Keratinocyte (primary cell): ENCODE measurements at regions not wholly inside any gene's neighbourhood (a gene's known extent, or its start where the extent isn't known, plus 50 kb on each side); places are given as distances from the start of the nearest gene placed in this dataset.

Experiments used
- DNase-seq: peaks from one replicate; pipeline ENCODE4 v3.0.0-alpha.2; 2011; ENCODE audit warnings: low read depth, missing footprints, low spot score
- FAIRE-seq: peaks from 2 replicates; lab custom pipeline; 2011; peaks lifted over from hg19 to GRCh38; lab: Jason Lieb, UNC
- H2AFZ ChIP-seq: 2 replicates; pipeline ENCODE4 v1.6.0; 2012; ENCODE audit warnings: low read length, control low read depth, inconsistent platforms; ENCODE audit not compliant: control insufficient read depth
- H3K27ac ChIP-seq: 2 replicates; pipeline ENCODE4 v1.5.1; 2011; ENCODE audit warnings: low read length; ENCODE audit not compliant: control insufficient read depth, insufficient read depth
- H3K27me3 ChIP-seq: 3 replicates; pipeline ENCODE4 v1.6.0; 2011; ENCODE audit warnings: low read length; ENCODE audit not compliant: control insufficient read depth, insufficient read depth; ENCODE audit errors: extremely low read depth
- H3K36me3 ChIP-seq, 2 experiments: 2 replicates in 1 of 2; 3 replicates in 1 of 2; pipeline ENCODE4 v1.5.1; 2011; ENCODE audit warnings: low read length in 2 of 2, mild to moderate bottlenecking in 1 of 2; ENCODE audit not compliant: control insufficient read depth in 2 of 2, insufficient read depth in 2 of 2; ENCODE audit errors: extremely low read depth in 1 of 2
- H3K4me1 ChIP-seq: 3 replicates; pipeline ENCODE4 v1.5.1; 2011; ENCODE audit warnings: low read length; ENCODE audit not compliant: control insufficient read depth, insufficient read depth; ENCODE audit errors: extremely low read depth
- H3K4me2 ChIP-seq: 3 replicates; pipeline ENCODE4 v1.6.0; 2011; ENCODE audit warnings: low read depth, low read length; ENCODE audit not compliant: control insufficient read depth, insufficient read depth; ENCODE audit errors: extremely low read depth
- H3K4me3 ChIP-seq, 3 experiments: fragments of 200-600 bp in 1 of 3; sonication (generic) in 1 of 3; 2 replicates in 2 of 3; 3 replicates in 1 of 3; pipeline ENCODE4 v1.5.1; 2011 to 2016; ENCODE audit warnings: low read length in 3 of 3, mild to moderate bottlenecking in 3 of 3, control low read depth in 2 of 3, inconsistent platforms in 1 of 3, low read depth in 1 of 3, mixed read lengths in 1 of 3, mixed run types in 1 of 3, moderate library complexity in 1 of 3; ENCODE audit not compliant: control insufficient read depth in 2 of 3, insufficient read depth in 2 of 3; ENCODE audit errors: extremely low read depth in 1 of 3
- H3K79me2 ChIP-seq: 2 replicates; pipeline ENCODE4 v1.6.0; 2012; ENCODE audit warnings: low read length; ENCODE audit not compliant: control insufficient read depth, insufficient read depth
- H3K9ac ChIP-seq: 3 replicates; pipeline ENCODE4 v1.6.0; 2011; ENCODE audit warnings: low read length; ENCODE audit not compliant: control insufficient read depth, insufficient read depth; ENCODE audit errors: extremely low read depth
- H3K9me1 ChIP-seq: 3 replicates; pipeline ENCODE4 v1.6.0; 2011; ENCODE audit warnings: low read length; ENCODE audit not compliant: control insufficient read depth, insufficient read depth; ENCODE audit errors: extremely low read depth
- H3K9me3 ChIP-seq: 2 replicates; pipeline ENCODE4 v1.5.1; 2012; ENCODE audit warnings: low read depth, low read length; ENCODE audit not compliant: control insufficient read depth
- H4K20me1 ChIP-seq: 3 replicates; pipeline ENCODE4 v1.6.0; 2011; ENCODE audit warnings: low read length; ENCODE audit not compliant: control insufficient read depth, insufficient read depth; ENCODE audit errors: extremely low read depth
- EZH2 ChIP-seq: IDR thresholded peaks from one replicate; pipeline ENCODE4 v1.6.1; 2012; ENCODE audit warnings: inconsistent platforms, mild to moderate bottlenecking, low read length, moderate library complexity
- dilution Hi-C: fragments of 300-500 bp; cut with MboI; formaldehyde crosslinking; loops from one replicate; pipeline ENCODE4 v1.7.0; 2020; ENCODE audit warnings: low sequenced_read_pairs; ENCODE audit not compliant: extremely low pct_ligation_motif_present
- TF ChIP-seq, protein P1 (sequence below), 3 experiments: IDR thresholded peaks in 1 of 3; conservative IDR thresholded peaks in 1 of 3; optimal IDR thresholded peaks in 1 of 3; 2 replicates in 2 of 3; 3 replicates in 1 of 3; pipeline versions ENCODE3 to v1.5.1; 2011; ENCODE audit warnings: low read length in 3 of 3, mild to moderate bottlenecking in 3 of 3, moderate library complexity in 2 of 3, control low read depth in 1 of 3, inconsistent platforms in 1 of 3; ENCODE audit not compliant: insufficient read depth in 2 of 3; ENCODE audit errors: extremely low read depth in 1 of 3

DNA sequence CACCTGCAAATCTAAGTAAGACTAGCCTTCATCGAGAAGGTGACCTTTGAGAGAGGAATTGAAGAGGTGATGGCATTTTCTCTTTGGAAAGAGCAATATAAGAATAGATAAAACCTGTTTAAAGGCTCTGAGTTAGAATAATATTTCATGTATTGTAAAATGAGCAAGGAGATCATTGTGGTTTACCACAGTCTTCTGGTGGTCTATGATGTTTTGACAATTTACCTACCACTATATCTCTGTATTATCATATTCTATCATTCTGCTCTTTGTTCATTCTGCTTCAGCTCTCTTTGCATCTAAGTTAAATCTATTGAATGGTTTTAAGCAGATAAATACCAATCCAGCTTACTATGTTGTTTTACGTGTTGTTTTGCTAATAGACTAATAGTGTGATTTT, 982.3 kb downstream of the SI start:
- Histone ChIP-seq H3K4me2 (no peak overlapping the region), H3K27me3 (no peaks in the 10 kb centered on the region), H3K27ac (no peak overlapping the region), H3K9ac (no peak overlapping the region), H3K4me3 (no peak overlapping the region), H3K36me3 (no peaks in the 10 kb centered on the region), H3K4me1 (no peaks in the 10 kb centered on the region), H4K20me1 (no peaks in the 10 kb centered on the region), H3K9me1 (no peaks in the 10 kb centered on the region), H2AFZ (no peak overlapping the region), H3K79me2 (no peaks in the 10 kb centered on the region), H3K9me3 (no peaks in the 10 kb centered on the region)
- FAIRE-seq (no peak), DNase-seq (no peak)
- dilution Hi-C loops, result no loop called here
- TF ChIP-seq, protein P1, sequence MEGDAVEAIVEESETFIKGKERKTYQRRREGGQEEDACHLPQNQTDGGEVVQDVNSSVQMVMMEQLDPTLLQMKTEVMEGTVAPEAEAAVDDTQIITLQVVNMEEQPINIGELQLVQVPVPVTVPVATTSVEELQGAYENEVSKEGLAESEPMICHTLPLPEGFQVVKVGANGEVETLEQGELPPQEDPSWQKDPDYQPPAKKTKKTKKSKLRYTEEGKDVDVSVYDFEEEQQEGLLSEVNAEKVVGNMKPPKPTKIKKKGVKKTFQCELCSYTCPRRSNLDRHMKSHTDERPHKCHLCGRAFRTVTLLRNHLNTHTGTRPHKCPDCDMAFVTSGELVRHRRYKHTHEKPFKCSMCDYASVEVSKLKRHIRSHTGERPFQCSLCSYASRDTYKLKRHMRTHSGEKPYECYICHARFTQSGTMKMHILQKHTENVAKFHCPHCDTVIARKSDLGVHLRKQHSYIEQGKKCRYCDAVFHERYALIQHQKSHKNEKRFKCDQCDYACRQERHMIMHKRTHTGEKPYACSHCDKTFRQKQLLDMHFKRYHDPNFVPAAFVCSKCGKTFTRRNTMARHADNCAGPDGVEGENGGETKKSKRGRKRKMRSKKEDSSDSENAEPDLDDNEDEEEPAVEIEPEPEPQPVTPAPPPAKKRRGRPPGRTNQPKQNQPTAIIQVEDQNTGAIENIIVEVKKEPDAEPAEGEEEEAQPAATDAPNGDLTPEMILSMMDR (optimal IDR thresholded peaks at IDR 0.05 in 1 of 3, IDR thresholded peaks at IDR 0.05 in 1 of 3, conservative IDR thresholded peaks at IDR 0.05 in 1 of 3; ENCODE audit: extremely low read depth in 1 of 3, insufficient read depth in 2 of 3, low read length in 3 of 3), result no peak
- TF ChIP-seq EZH2, result no peak

DNA sequence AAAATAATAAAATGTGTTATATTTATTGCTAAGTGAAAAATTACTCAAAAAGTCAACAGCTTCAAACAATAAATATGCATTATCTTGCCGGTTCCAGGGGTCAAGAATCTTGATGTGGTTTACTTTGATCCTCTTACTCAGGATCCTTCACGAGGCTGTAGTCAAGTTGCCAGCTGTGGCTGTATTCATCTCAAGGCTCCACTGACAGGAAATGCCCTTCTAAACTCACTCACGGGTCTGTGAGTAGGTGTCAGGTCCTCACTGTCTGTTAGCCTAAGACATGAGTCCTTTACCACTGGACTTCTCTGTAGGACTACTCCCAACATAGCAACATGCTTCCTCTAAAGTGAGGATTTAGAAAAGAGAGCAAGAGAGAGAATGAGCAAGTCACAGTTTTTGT, 983.0 kb downstream of the SI start:
- Histone ChIP-seq H4K20me1 (no peaks in the 10 kb centered on the region), H3K4me2 (no peak overlapping the region), H3K36me3 (no peaks in the 10 kb centered on the region), H3K4me3 (no peak overlapping the region), H2AFZ (no peak overlapping the region), H3K9me1 (no peaks in the 10 kb centered on the region), H3K9ac (no peak overlapping the region), H3K27ac (no peak overlapping the region), H3K79me2 (no peaks in the 10 kb centered on the region), H3K27me3 (no peaks in the 10 kb centered on the region), H3K9me3 (no peaks in the 10 kb centered on the region), H3K4me1 (no peaks in the 10 kb centered on the region)
- dilution Hi-C loops, result no loop called here
- FAIRE-seq (no peak), DNase-seq (no peak)
- TF ChIP-seq, protein P1 (optimal IDR thresholded peaks at IDR 0.05 in 1 of 3, IDR thresholded peaks at IDR 0.05 in 1 of 3, conservative IDR thresholded peaks at IDR 0.05 in 1 of 3; ENCODE audit: extremely low read depth in 1 of 3, insufficient read depth in 2 of 3, low read length in 3 of 3), result no peak
- TF ChIP-seq EZH2, result no peak
